ENCODE measurements at regions not wholly inside any gene's neighbourhood (a gene's known extent, or its start where the extent isn't known, plus 50 kb on each side); places are given as distances from the start of the nearest gene placed in this dataset.

DNA sequence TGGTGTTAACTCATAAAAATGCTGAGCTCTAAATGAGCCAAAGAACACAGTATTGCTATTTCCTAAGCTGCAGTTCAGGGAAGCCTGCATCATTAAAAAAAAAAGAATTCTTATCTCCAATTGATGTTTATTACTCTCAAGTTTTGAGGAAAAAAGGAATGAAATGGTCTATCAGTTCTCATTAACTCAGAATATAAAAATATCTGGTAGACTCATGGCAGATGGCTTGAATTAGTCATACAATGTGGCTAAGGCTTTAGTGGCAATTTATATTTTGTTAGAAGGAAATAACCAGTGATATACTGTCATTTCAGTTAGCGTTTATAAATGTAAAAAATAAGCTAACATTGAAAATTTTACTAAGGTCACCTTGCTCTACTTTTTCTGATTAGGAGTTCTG lies 1403.4 kb upstream of the C9orf72 start:
- TF ChIP-seq, protein P1, sequence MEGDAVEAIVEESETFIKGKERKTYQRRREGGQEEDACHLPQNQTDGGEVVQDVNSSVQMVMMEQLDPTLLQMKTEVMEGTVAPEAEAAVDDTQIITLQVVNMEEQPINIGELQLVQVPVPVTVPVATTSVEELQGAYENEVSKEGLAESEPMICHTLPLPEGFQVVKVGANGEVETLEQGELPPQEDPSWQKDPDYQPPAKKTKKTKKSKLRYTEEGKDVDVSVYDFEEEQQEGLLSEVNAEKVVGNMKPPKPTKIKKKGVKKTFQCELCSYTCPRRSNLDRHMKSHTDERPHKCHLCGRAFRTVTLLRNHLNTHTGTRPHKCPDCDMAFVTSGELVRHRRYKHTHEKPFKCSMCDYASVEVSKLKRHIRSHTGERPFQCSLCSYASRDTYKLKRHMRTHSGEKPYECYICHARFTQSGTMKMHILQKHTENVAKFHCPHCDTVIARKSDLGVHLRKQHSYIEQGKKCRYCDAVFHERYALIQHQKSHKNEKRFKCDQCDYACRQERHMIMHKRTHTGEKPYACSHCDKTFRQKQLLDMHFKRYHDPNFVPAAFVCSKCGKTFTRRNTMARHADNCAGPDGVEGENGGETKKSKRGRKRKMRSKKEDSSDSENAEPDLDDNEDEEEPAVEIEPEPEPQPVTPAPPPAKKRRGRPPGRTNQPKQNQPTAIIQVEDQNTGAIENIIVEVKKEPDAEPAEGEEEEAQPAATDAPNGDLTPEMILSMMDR (IDR thresholded peaks at IDR 0.05): no peak
- TF ChIP-seq POLR2A (IDR thresholded peaks at IDR 0.05): no peak

All from right lobe of liver (tissue), 4 donors.